ENCODE measurements at regions not wholly inside any gene's neighbourhood (a gene's known extent, or its start where the extent isn't known, plus 50 kb on each side); places are given as distances from the start of the nearest gene placed in this dataset.

DNA sequence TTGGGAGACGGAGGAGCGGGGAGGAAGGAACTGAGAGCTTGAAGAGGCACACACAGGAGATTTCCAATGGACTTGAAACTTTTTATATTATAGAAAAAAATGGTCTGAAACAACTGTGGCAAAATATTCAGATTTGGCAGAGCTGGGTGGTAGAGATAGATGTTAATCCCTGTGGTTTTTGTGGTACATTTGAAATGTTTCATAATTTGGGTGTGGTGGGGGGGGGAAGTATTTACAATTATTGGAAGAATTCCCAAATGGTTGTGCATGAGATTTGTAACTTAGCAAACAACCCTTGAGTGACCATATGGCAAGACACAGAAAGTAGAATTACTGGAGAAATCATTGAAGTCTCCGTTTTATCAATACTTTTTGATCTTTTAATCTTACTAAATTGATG is 588.8 kb upstream of the PSMD7 start:
- Histone ChIP-seq H4K8ac (ENCODE audit: low read depth in 2 of 2, low read length in 2 of 2) (no peak overlapping the region), H3K27ac (ENCODE audit: insufficient read depth, low read length) (no peak overlapping the region), H3K79me1 (ENCODE audit: low read depth in 1 of 2, low read length in 2 of 2) (no peaks in the 10 kb centered on the region), H3K4ac (ENCODE audit: low read depth, low read length) (no peak overlapping the region), H3K27me3 (ENCODE audit: control insufficient read depth, insufficient read depth, low read length) (no peaks in the 10 kb centered on the region), H3K18ac (ENCODE audit: low read depth, low read length) (no peak overlapping the region), H4K91ac (ENCODE audit: insufficient read depth, low read depth, low read length) (no peak overlapping the region), H3K4me2 (ENCODE audit: low read depth, low read length) (no peak overlapping the region), H3K4me1 (ENCODE audit: control insufficient read depth, insufficient read depth, low read length) (no peaks in the 10 kb centered on the region), H2AFZ (replicated peaks; ENCODE audit: low read length, poor library complexity) (no peak overlapping the region), H4K20me1 (ENCODE audit: insufficient read depth, low read length) (no peaks in the 10 kb centered on the region), H3K56ac (ENCODE audit: extremely low read depth, insufficient read depth, low read length) (no peak overlapping the region), H2AK9ac (replicated peaks; ENCODE audit: low read depth, low read length, poor library complexity) (no peak overlapping the region), H2BK5ac (ENCODE audit: low read depth, low read length, poor library complexity, severe bottlenecking) (no peak overlapping the region), H3K9me1 (ENCODE audit: insufficient read depth, low read length) (no peaks in the 10 kb centered on the region), H4K5ac (ENCODE audit: low read depth, low read length) (no peak overlapping the region), H3K36me3 (ENCODE audit: control insufficient read depth, insufficient read depth, low read length) (no peaks in the 10 kb centered on the region), H2AK5ac (ENCODE audit: low read depth, low read length) (no peak overlapping the region), H3K14ac (replicated peaks; ENCODE audit: low read depth, low read length) (no peak overlapping the region), H2BK15ac (ENCODE audit: low read depth, low read length) (no peak overlapping the region), H2BK120ac (ENCODE audit: low read depth, low read length) (no peak overlapping the region), H3K9ac (ENCODE audit: low read depth, low read length) (no peak overlapping the region), H3K23ac (ENCODE audit: low read depth, low read length) (no peak overlapping the region), H3K4me3 (ENCODE audit: insufficient read depth, low read depth, low read length) (no peak overlapping the region), H2BK20ac (ENCODE audit: low read depth, low read length) (no peak overlapping the region), H3K9me3 (ENCODE audit: control insufficient read depth, insufficient read depth, low read length) (0 out of 2 replicates have a peak, but pooled peaks cover 3% of the 10 kb centered on the region)
- no TSS peak for BruUV-seq (replicated peaks)
- no CpG with 5 or more reads among the region's 3 CpGs for WGBS, 2 experiments (ENCODE audit: extremely low coverage in 2 of 2, insufficient read length in 1 of 2)
- CTCF ChIA-PET, result no interaction called here
- in situ Hi-C loops (cut with MboI; ENCODE audit: low sequenced_read_pairs) (no loop called here), dilution Hi-C loops (cut with HindIII; ENCODE audit: low sequenced_read_pairs, unreplicated experiment) (no loop called here), intact Hi-C loops (cut with micrococcal nuclease) (no loop called here)
- TF ChIP-seq CEBPB (IDR thresholded peaks at IDR 0.05; ENCODE audit: low read depth, low read length) (no peak), FOS (IDR thresholded peaks at IDR 0.05; ENCODE audit: low read depth, low read length) (no peak), RAD21 (IDR thresholded peaks at IDR 0.05; ENCODE audit: low read length) (no peak), NFE2L2 (IDR thresholded peaks at IDR 0.05; ENCODE audit: low read depth, low read length) (no peak)
- TF ChIP-seq, protein P1, sequence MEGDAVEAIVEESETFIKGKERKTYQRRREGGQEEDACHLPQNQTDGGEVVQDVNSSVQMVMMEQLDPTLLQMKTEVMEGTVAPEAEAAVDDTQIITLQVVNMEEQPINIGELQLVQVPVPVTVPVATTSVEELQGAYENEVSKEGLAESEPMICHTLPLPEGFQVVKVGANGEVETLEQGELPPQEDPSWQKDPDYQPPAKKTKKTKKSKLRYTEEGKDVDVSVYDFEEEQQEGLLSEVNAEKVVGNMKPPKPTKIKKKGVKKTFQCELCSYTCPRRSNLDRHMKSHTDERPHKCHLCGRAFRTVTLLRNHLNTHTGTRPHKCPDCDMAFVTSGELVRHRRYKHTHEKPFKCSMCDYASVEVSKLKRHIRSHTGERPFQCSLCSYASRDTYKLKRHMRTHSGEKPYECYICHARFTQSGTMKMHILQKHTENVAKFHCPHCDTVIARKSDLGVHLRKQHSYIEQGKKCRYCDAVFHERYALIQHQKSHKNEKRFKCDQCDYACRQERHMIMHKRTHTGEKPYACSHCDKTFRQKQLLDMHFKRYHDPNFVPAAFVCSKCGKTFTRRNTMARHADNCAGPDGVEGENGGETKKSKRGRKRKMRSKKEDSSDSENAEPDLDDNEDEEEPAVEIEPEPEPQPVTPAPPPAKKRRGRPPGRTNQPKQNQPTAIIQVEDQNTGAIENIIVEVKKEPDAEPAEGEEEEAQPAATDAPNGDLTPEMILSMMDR (conservative IDR thresholded peaks at IDR 0.05; ENCODE audit: low read depth, low read length), result no peak
- TF ChIP-seq, protein P2, sequence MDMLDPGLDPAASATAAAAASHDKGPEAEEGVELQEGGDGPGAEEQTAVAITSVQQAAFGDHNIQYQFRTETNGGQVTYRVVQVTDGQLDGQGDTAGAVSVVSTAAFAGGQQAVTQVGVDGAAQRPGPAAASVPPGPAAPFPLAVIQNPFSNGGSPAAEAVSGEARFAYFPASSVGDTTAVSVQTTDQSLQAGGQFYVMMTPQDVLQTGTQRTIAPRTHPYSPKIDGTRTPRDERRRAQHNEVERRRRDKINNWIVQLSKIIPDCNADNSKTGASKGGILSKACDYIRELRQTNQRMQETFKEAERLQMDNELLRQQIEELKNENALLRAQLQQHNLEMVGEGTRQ (IDR thresholded peaks at IDR 0.05; ENCODE audit: low read depth, low read length), result no peak
- DNase-seq, result no peak
- no peak for ATAC-seq (ENCODE audit: low read depth)
- POLR2A ChIA-PET (ENCODE audit: unreplicated experiment), result no interaction called here
